Neural cell (in vitro differentiated cells): ENCODE measurements at regions not wholly inside any gene's neighbourhood (a gene's known extent, or its start where the extent isn't known, plus 50 kb on each side); places are given as distances from the start of the nearest gene placed in this dataset.
"Not testable (repeated sequence)": the region's sequence is repeated elsewhere in the genome, so short reads cannot be mapped to it uniquely, and the experiment has no call there.

Source experiments
- H2AFZ ChIP-seq: fragments of 200-600, 300-800 bp; sonication (generic), shearing (Covaris generic); 2 replicates; pipeline ENCODE4 v1.6.0; 2014; ENCODE audit warnings: low read depth, mild to moderate bottlenecking, antibody characterized with exemption, low read length, moderate library complexity
- H3F3A ChIP-seq: fragments of 200-600 bp; shearing (Covaris generic); 2 replicates; pipeline ENCODE4 v1.6.1; 2016; ENCODE audit warnings: mild to moderate bottlenecking, moderate library complexity, mixed read lengths, antibody characterized with exemption, low read length; ENCODE audit not compliant: insufficient read depth, poor library complexity, severe bottlenecking
- H3K27ac ChIP-seq: fragments of 200-600, 300-800 bp; sonication (generic), shearing (Covaris generic); 2 replicates; pipeline ENCODE4 v1.5.1; 2014; ENCODE audit warnings: mild to moderate bottlenecking, low read length, moderate library complexity
- H3K27me3 ChIP-seq: fragments of 300-800, 200-600 bp; sonication (generic), shearing (Covaris generic); 2 replicates; pipeline ENCODE4 v1.6.0; 2014; ENCODE audit warnings: mild to moderate bottlenecking, low read depth, low read length, moderate library complexity; ENCODE audit not compliant: insufficient read depth
- H3K36me3 ChIP-seq: fragments of 300-800, 200-600 bp; sonication (generic), shearing (Covaris generic); 2 replicates; pipeline ENCODE4 v1.5.1; 2014; ENCODE audit warnings: mild to moderate bottlenecking, antibody characterized with exemption, low read length, moderate library complexity; ENCODE audit not compliant: insufficient read depth
- H3K4me2 ChIP-seq: fragments of 300-800, 200-600 bp; sonication (generic), shearing (Covaris generic); 2 replicates; pipeline ENCODE4 v1.6.0; 2014; ENCODE audit warnings: mild to moderate bottlenecking, low read length
- H3K4me3 ChIP-seq: fragments of 300-800, 200-600 bp; sonication (generic), shearing (Covaris generic); 2 replicates; pipeline ENCODE4 v1.5.1; 2014; ENCODE audit warnings: mild to moderate bottlenecking, low read length, moderate library complexity
- H3K79me2 ChIP-seq: fragments of 200-600 bp; shearing (Covaris generic); replicated peaks from 2 replicates; pipeline ENCODE4 v1.6.0; 2014; ENCODE audit warnings: mild to moderate bottlenecking, low read length, moderate library complexity; ENCODE audit not compliant: insufficient read depth
- H3K9ac ChIP-seq: fragments of 300-800, 200-600 bp; sonication (generic), shearing (Covaris generic); 2 replicates; pipeline ENCODE4 v1.6.1; 2016; ENCODE audit warnings: mild to moderate bottlenecking, low read length, mixed read lengths
- H3K9me2 ChIP-seq: fragments of 200-600 bp; shearing (Covaris generic); 2 replicates; pipeline ENCODE4 v1.6.1; 2016; ENCODE audit warnings: mild to moderate bottlenecking, low read length, mixed read lengths; ENCODE audit not compliant: insufficient read depth
- H3K9me3 ChIP-seq: fragments of 200-600, 300-800 bp; sonication (generic), shearing (Covaris generic); 2 replicates; pipeline ENCODE4 v1.6.1; 2016; ENCODE audit warnings: mild to moderate bottlenecking, mixed run types, low read length, moderate library complexity, mixed read lengths
- H4K20me1 ChIP-seq: fragments of 200-600 bp; shearing (Covaris generic); 2 replicates; pipeline ENCODE4 v1.6.1; 2016; ENCODE audit warnings: mild to moderate bottlenecking, mixed run types; ENCODE audit not compliant: insufficient read depth
- CTCF ChIP-seq: fragments of 450-650 bp; IDR thresholded peaks from 2 replicates; pipeline ENCODE4 v1.5.1; 2014; ENCODE audit warnings: antibody characterized with exemption, mild to moderate bottlenecking, moderate library complexity; ENCODE audit not compliant: poor library complexity, severe bottlenecking
- EP300 ChIP-seq: fragments of 450-650 bp; conservative IDR thresholded peaks from 2 replicates; pipeline ENCODE4 v1.6.1; 2014; ENCODE audit warnings: antibody characterized with exemption, mild to moderate bottlenecking, moderate library complexity; ENCODE audit not compliant: poor library complexity, severe bottlenecking
- EZH2 ChIP-seq: fragments of 200-600, 300-800 bp; shearing (Covaris generic), sonication (generic); IDR thresholded peaks from 2 replicates; pipeline ENCODE4 v1.6.1; 2014; ENCODE audit warnings: antibody characterized with exemption, low read length, borderline replicate concordance, mild to moderate bottlenecking; ENCODE audit not compliant: insufficient read depth, poor library complexity, severe bottlenecking
- MXI1 ChIP-seq: fragments of 450-650 bp; conservative IDR thresholded peaks from 2 replicates; pipeline ENCODE4 v1.6.1; 2014; ENCODE audit warnings: antibody characterized with exemption, mild to moderate bottlenecking; ENCODE audit not compliant: poor library complexity, severe bottlenecking
- POLR2AphosphoS5 ChIP-seq: IDR thresholded peaks from 2 replicates; pipeline ENCODE4 v1.6.1; 2012
- RAD21 ChIP-seq: fragments of 450-650 bp; conservative IDR thresholded peaks from 2 replicates; pipeline ENCODE4 v1.6.1; 2014; ENCODE audit warnings: antibody characterized with exemption, mild to moderate bottlenecking, moderate library complexity
- REST ChIP-seq: IDR thresholded peaks from 2 replicates; pipeline ENCODE4 v1.6.1; 2012; ENCODE audit warnings: borderline replicate concordance
- SMC3 ChIP-seq: fragments of 450-650 bp; conservative IDR thresholded peaks from 2 replicates; pipeline ENCODE4 v1.6.1; 2014; ENCODE audit warnings: antibody characterized with exemption, mild to moderate bottlenecking, moderate library complexity; ENCODE audit not compliant: poor library complexity
- TAF1 ChIP-seq: IDR thresholded peaks from 2 replicates; pipeline ENCODE4 v1.6.1; 2012; ENCODE audit warnings: low read depth

GRCh38 chr6:112883095-112883494 is 536.0 kb downstream of the RFPL4B start:
- no peak overlapping the region for H3K27ac ChIP-seq
- H3K36me3 ChIP-seq: no peaks in the 10 kb centered on the region
- H3K79me2 ChIP-seq: no peaks in the 10 kb centered on the region
- H3K9ac ChIP-seq: no peak overlapping the region
- no peaks in the 10 kb centered on the region for H3K9me2 ChIP-seq
- H3K27me3 ChIP-seq: no peaks in the 10 kb centered on the region
- no peak overlapping the region for H2AFZ ChIP-seq
- H3K4me3 ChIP-seq: no peak overlapping the region
- TF ChIP-seq RAD21 (no peak), MXI1 (no peak), CTCF (no peak), POLR2AphosphoS5 (no peak), SMC3 (no peak), TAF1 (no peak), REST (no peak), EZH2 (no peak), EP300 (no peak)
- no peaks in the 10 kb centered on the region for H3K9me3 ChIP-seq
- H3K4me2 ChIP-seq: no peak overlapping the region
- no peaks in the 10 kb centered on the region for H3F3A ChIP-seq
- H4K20me1 ChIP-seq: no peaks in the 10 kb centered on the region

- Histone ChIP-seq H2AFZ (no peak overlapping the region), H3K27ac (no peak overlapping the region), H3K4me3 (no peak overlapping the region), H3K9me3 (no peaks in the 10 kb centered on the region), H3K9me2 (no peaks in the 10 kb centered on the region), H3K9ac (no peak overlapping the region), H4K20me1 (no peaks in the 10 kb centered on the region), H3K4me2 (no peak overlapping the region), H3K27me3 (no peaks in the 10 kb centered on the region), H3K79me2 (no peaks in the 10 kb centered on the region), H3F3A (no peaks in the 10 kb centered on the region), H3K36me3 (no peaks in the 10 kb centered on the region)
- TF ChIP-seq POLR2AphosphoS5 (no peak), MXI1 (no peak), SMC3 (no peak), EP300 (no peak), EZH2 (no peak), TAF1 (no peak), RAD21 (no peak)
Measured at GRCh38 chr6:112886415-112886814, 539.3 kb downstream of the RFPL4B start.

- H4K20me1 ChIP-seq, H3K4me2 ChIP-seq, H3K4me3 ChIP-seq, H3K9me2 ChIP-seq, H3K9ac ChIP-seq, H3K27ac ChIP-seq, H2AFZ ChIP-seq, H3F3A ChIP-seq, H3K27me3 ChIP-seq, H3K9me3 ChIP-seq, H3K36me3 ChIP-seq, H3K79me2 ChIP-seq: not testable (repeated sequence)
Measured at GRCh38 chr6:112887424-112887823, 540.3 kb downstream of the RFPL4B start.
